Neural progenitor cell (in vitro differentiated cells): ENCODE measurements at regions not wholly inside any gene's neighbourhood (a gene's known extent, or its start where the extent isn't known, plus 50 kb on each side); places are given as distances from the start of the nearest gene placed in this dataset.

Experiments
- DNase-seq: peaks from one replicate; pipeline ENCODE4 v3.0.0-alpha.2; 2016; ENCODE audit warnings: low spot score
- H2AFZ ChIP-seq: fragments of 200-600 bp; sonication (generic); replicated peaks from 2 replicates; pipeline ENCODE4 v1.6.1; 2016; ENCODE audit warnings: antibody characterized with exemption
- H3F3A ChIP-seq: fragments of 200-600 bp; sonication (generic); 2 replicates; pipeline ENCODE4 v1.6.1; 2016; ENCODE audit warnings: antibody characterized with exemption, low read depth
- H3K27ac ChIP-seq: fragments of 200-600 bp; sonication (generic); 2 replicates; pipeline ENCODE4 v1.5.1; 2016; ENCODE audit warnings: mild to moderate bottlenecking
- H3K27me3 ChIP-seq: fragments of 200-600 bp; sonication (generic); 2 replicates; pipeline ENCODE4 v1.6.1; 2016; ENCODE audit warnings: mild to moderate bottlenecking, moderate library complexity
- H3K36me3 ChIP-seq: fragments of 200-600 bp; sonication (generic); 2 replicates; pipeline ENCODE4 v1.5.1; 2016
- H3K4me1 ChIP-seq: fragments of 200-600 bp; sonication (generic); 2 replicates; pipeline ENCODE4 v1.6.1; 2016; ENCODE audit warnings: mixed run types
- H3K4me2 ChIP-seq: fragments of 200-600 bp; sonication (generic); 2 replicates; pipeline ENCODE4 v1.6.1; 2016
- H3K4me3 ChIP-seq: fragments of 200-600 bp; sonication (generic); 2 replicates; pipeline ENCODE4 v1.5.1; 2016
- H3K79me2 ChIP-seq: fragments of 200-600 bp; sonication (generic); 2 replicates; pipeline ENCODE4 v1.6.1; 2016; ENCODE audit warnings: low read depth
- H3K9ac ChIP-seq: fragments of 200-600 bp; sonication (generic); 2 replicates; pipeline ENCODE4 v1.6.1; 2016
- H3K9me3 ChIP-seq: fragments of 200-600 bp; sonication (generic); 2 replicates; pipeline ENCODE4 v1.5.1; 2016; ENCODE audit warnings: low read depth
- H4K20me1 ChIP-seq: fragments of 200-600 bp; sonication (generic); 2 replicates; pipeline ENCODE4 v1.6.1; 2016; ENCODE audit warnings: low read depth
- H3K27ac Mint-ChIP-seq: 3 replicates; pipeline ENCODE4 v1.8.0; 2021; ENCODE audit warnings: mixed read lengths
- H3K27me3 Mint-ChIP-seq: 2 replicates; pipeline ENCODE4 v1.8.0; 2022; ENCODE audit warnings: low read depth, mild to moderate bottlenecking, inconsistent platforms, moderate library complexity, mixed read lengths; ENCODE audit not compliant: insufficient read depth
- H3K36me3 Mint-ChIP-seq: 3 replicates; pipeline ENCODE4 v1.8.0; 2021; ENCODE audit warnings: mixed read lengths
- H3K4me1 Mint-ChIP-seq: 3 replicates; pipeline ENCODE4 v1.8.0; 2021; ENCODE audit warnings: mixed read lengths
- H3K4me3 Mint-ChIP-seq: 3 replicates; pipeline ENCODE4 v1.8.0; 2021; ENCODE audit warnings: mild to moderate bottlenecking, moderate library complexity, mixed read lengths
- H3K9me3 Mint-ChIP-seq: 3 replicates; pipeline ENCODE4 v1.8.0; 2020; ENCODE audit warnings: mixed read lengths
- EZH2 ChIP-seq: fragments of 200-600 bp; sonication (generic); IDR thresholded peaks from 2 replicates; pipeline ENCODE4 v1.6.1; 2017; ENCODE audit warnings: antibody characterized with exemption, mild to moderate bottlenecking, moderate library complexity
- EZH2phosphoT487 ChIP-seq: fragments of 200-600 bp; sonication (generic); IDR thresholded peaks from 2 replicates; pipeline ENCODE4 v1.6.1; 2017; ENCODE audit warnings: antibody characterized with exemption
- TF ChIP-seq, protein P1 (sequence below): fragments of 200-600 bp; sonication (generic); IDR thresholded peaks from 2 replicates; pipeline ENCODE4 v1.5.1; 2017; ENCODE audit warnings: antibody characterized with exemption, mild to moderate bottlenecking

GRCh38 chr4:116387937-116388474 lies 697.4 kb downstream of the TRAM1L1 start:
- H3K27ac Mint-ChIP-seq, result no peak overlapping the region
- H3K9ac ChIP-seq, result no peak overlapping the region
- no peaks in the 10 kb centered on the region for H3K9me3 Mint-ChIP-seq
- H3K4me2 ChIP-seq, result no peak overlapping the region
- H2AFZ ChIP-seq, result no peak overlapping the region
- no peaks in the 10 kb centered on the region for H3K79me2 ChIP-seq
- no peak overlapping the region for H3K4me3 Mint-ChIP-seq
- no peaks in the 10 kb centered on the region for H3K9me3 ChIP-seq
- H3K27me3 Mint-ChIP-seq, result no peaks in the 10 kb centered on the region
- no peaks in the 10 kb centered on the region for H3K27me3 ChIP-seq
- no peaks in the 10 kb centered on the region for H4K20me1 ChIP-seq
- no peaks in the 10 kb centered on the region for H3F3A ChIP-seq
- peaks cover 6% of the 10 kb centered on the region for H3K4me1 Mint-ChIP-seq
- no peak for DNase-seq
- no peak overlapping the region for H3K27ac ChIP-seq
- TF ChIP-seq, protein P1, sequence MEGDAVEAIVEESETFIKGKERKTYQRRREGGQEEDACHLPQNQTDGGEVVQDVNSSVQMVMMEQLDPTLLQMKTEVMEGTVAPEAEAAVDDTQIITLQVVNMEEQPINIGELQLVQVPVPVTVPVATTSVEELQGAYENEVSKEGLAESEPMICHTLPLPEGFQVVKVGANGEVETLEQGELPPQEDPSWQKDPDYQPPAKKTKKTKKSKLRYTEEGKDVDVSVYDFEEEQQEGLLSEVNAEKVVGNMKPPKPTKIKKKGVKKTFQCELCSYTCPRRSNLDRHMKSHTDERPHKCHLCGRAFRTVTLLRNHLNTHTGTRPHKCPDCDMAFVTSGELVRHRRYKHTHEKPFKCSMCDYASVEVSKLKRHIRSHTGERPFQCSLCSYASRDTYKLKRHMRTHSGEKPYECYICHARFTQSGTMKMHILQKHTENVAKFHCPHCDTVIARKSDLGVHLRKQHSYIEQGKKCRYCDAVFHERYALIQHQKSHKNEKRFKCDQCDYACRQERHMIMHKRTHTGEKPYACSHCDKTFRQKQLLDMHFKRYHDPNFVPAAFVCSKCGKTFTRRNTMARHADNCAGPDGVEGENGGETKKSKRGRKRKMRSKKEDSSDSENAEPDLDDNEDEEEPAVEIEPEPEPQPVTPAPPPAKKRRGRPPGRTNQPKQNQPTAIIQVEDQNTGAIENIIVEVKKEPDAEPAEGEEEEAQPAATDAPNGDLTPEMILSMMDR, result no peak
- TF ChIP-seq EZH2, result no peak
- no peak for TF ChIP-seq EZH2phosphoT487
- H3K36me3 Mint-ChIP-seq, result no peaks in the 10 kb centered on the region
- no peak overlapping the region for H3K4me3 ChIP-seq
- no peaks in the 10 kb centered on the region for H3K4me1 ChIP-seq
- no peaks in the 10 kb centered on the region for H3K36me3 ChIP-seq

GRCh38 chr4:116386856-116387255 lies 698.5 kb downstream of the TRAM1L1 start:
- Histone ChIP-seq H2AFZ (no peak overlapping the region), H3K79me2 (no peaks in the 10 kb centered on the region), H3K4me2 (no peak overlapping the region), H3F3A (no peaks in the 10 kb centered on the region), H3K27ac (no peak overlapping the region), H3K4me3 (no peak overlapping the region), H3K36me3 (no peaks in the 10 kb centered on the region), H4K20me1 (no peaks in the 10 kb centered on the region), H3K9me3 (no peaks in the 10 kb centered on the region), H3K27me3 (no peaks in the 10 kb centered on the region), H3K4me1 (no peaks in the 10 kb centered on the region), H3K9ac (no peak overlapping the region)
- Mint-ChIP-seq H3K4me3 (no peak overlapping the region), H3K27me3 (no peaks in the 10 kb centered on the region), H3K9me3 (no peaks in the 10 kb centered on the region), H3K4me1 (peaks cover 6% of the 10 kb centered on the region), H3K36me3 (no peaks in the 10 kb centered on the region), H3K27ac (no peak overlapping the region)
- TF ChIP-seq EZH2 (no peak), EZH2phosphoT487 (no peak)
- TF ChIP-seq, protein P1, result no peak
- DNase-seq, result no peak

DNA sequence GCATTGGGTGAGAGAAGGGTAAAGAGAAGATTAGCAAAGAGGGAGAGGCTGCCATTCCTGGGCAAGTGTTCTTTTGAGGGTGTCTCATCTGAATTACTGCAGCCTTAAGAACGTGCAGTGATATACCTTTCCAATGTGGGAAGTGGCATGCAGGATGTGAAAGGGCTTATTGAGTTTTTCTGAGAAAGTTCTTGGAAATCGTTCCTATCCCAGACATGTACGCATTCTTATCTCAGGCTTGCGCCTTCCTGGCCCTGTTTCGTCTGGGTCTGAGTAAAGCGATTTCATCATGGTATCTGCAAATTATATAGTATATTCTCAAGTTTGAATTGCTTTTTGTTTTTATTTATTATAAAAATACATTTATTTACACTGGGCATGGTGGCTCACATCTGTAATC lies 699.8 kb downstream of the TRAM1L1 start:
- Histone ChIP-seq H3K9ac (no peak overlapping the region), H3K4me2 (no peak overlapping the region), H3K27me3 (no peaks in the 10 kb centered on the region), H3K79me2 (no peaks in the 10 kb centered on the region), H2AFZ (no peak overlapping the region), H3K27ac (no peak overlapping the region), H4K20me1 (no peaks in the 10 kb centered on the region), H3K4me3 (no peak overlapping the region), H3K36me3 (no peaks in the 10 kb centered on the region), H3K9me3 (no peaks in the 10 kb centered on the region), H3K4me1 (no peaks in the 10 kb centered on the region), H3F3A (no peaks in the 10 kb centered on the region)
- TF ChIP-seq EZH2phosphoT487, result no peak
- TF ChIP-seq, protein P1, result no peak
- TF ChIP-seq EZH2, result no peak
- H3K4me1 Mint-ChIP-seq, result peaks cover 6% of the 10 kb centered on the region
- no peaks in the 10 kb centered on the region for H3K9me3 Mint-ChIP-seq
- H3K27me3 Mint-ChIP-seq, result no peaks in the 10 kb centered on the region
- DNase-seq, result no peak
- no peak overlapping the region for H3K4me3 Mint-ChIP-seq
- H3K36me3 Mint-ChIP-seq, result no peaks in the 10 kb centered on the region
- no peak overlapping the region for H3K27ac Mint-ChIP-seq
